ENCODE measurements at regions not wholly inside any gene's neighbourhood (a gene's known extent, or its start where the extent isn't known, plus 50 kb on each side); places are given as distances from the start of the nearest gene placed in this dataset.
"Not testable (repeated sequence)": the region's sequence is repeated elsewhere in the genome, so short reads cannot be mapped to it uniquely, and the experiment has no call there.

DNA sequence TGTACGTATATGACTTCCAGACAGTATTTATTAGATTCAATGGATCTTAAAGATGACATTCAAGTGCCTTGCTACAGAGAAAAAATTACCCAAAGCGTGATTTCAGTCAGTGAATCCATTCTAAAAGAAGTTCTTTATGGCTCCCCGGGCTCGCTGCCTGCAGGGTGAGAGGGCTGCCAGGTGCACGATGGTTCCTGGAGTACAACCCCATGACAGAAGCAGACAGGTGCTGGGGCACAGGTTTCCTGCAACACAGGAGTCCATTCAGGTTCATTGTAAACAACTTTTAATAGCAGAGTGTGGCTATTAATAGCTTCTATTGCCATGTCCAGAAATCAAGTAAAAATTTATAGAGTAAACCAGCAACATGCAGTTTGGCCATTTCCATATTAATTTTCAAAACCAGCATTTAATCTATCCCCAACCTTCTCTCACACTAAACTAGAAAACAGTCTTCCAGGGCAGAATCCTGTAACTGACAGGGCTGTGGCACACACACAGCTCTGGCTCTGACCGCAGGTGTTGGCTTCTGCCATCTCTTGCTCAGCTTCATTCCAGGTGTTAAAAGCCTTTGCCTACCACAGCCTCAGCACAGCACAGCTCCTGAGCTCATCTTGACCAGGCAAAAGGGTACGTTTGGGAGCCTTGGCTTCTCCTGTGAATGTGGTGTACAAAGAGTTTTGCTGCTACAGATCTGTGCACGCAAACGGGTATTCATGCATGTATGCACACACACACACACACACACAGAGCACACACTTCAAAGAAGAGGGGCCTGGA, 185.9 kb downstream of the MEX3B start:
- no peak for DNase-seq

DNA sequence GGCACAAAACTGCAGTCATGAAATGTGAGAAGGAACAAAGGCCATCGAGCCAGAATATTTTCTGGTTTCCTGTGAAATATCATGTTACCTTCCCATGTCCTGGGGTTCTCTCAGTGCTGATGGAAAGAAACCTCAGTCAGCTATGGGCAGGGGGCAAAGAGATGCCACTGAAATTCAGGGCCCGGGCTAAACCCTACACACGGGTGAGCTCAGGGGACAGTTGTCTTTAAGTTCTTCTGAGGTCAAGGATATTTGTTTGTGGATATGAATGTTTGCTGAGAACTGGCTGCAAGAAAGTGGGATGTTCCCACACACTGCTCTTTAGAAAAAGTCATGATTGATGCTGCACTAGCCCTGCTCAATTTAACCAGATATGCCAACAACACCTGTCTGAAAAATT, 187.2 kb downstream of the MEX3B start:
- DNase-seq, result no peak

- no peak for DNase-seq
Measured at GRCh38 chr15:81858136-81858535, 187.7 kb downstream of the MEX3B start.

DNA sequence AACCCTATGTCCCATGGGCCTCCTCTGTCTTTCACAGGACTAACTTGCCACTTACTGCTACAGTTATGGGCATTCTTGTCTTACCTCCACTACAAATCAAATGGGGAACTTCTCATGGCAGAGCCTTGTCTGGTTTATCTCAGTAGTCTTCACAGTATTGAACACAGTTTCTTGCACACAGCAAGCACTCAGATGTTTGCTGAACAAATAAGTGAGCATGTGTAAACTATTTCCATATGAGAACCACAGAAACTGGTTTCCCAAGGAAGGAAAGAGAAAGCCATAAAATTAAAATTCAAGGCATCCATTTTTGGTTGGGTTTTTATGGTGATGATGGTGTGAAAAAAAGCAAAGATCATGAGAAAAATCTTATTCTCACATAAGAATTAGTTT, 189.2 kb downstream of the MEX3B start:
- DNase-seq, result no peak

DNA sequence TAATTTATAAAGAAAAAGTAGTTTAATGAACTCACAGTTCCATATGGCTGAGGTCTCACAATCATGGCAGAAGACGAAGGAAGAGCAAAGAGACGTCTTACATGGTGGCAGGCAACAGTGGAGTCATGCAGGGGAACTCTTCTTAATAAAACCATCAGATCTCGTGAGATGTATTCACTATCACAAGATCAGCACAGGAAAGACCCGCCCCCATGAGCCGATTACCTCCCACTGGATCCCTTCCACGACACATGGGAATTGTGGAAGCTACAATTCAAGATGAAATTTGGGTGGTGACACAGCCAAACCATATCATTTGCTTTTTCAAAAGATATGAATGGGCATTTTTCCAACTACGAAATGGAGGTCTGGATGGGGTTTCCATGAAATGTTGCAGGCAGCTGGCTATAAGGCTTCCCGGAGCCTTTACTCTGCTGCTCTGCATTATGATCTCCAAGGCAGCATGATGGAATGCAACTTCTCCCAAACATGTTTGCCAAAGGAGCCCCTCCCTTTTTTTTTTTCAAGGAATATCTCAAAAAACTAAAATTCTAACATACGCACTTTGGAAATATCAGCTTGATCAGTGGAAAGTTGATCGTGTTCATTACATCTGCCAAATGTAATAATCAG, 189.7 kb downstream of the MEX3B start:
- no peak for DNase-seq

GRCh38 chr15:81853150-81853748, 192.6 kb downstream of the MEX3B start:
- no peak for DNase-seq

GRCh38 chr15:81852411-81853149, 193.2 kb downstream of the MEX3B start:
- DNase-seq, result no peak

DNA sequence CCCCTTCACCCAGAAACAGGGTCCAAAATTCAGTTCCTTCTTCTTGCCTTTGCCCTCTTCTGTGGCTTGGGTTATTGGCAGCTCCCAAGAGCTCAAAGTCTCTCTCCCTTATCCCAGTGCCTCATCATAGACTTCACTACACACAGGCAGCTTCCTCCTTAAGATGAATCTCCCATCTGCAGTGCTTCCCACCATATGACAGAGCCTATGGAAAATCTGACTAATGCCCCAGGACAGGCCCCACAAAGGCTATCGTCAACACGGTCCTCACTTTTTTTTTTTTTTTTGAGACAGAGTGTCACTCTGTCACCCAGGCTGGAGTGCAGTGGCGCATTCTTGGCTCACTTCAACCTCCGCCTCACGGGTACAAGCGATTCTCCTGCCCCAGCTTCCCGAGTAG, 194.1 kb downstream of the MEX3B start:
- no peak for DNase-seq

- no peak for DNase-seq
Measured at GRCh38 chr15:81851325-81851724, 194.5 kb downstream of the MEX3B start.

DNA sequence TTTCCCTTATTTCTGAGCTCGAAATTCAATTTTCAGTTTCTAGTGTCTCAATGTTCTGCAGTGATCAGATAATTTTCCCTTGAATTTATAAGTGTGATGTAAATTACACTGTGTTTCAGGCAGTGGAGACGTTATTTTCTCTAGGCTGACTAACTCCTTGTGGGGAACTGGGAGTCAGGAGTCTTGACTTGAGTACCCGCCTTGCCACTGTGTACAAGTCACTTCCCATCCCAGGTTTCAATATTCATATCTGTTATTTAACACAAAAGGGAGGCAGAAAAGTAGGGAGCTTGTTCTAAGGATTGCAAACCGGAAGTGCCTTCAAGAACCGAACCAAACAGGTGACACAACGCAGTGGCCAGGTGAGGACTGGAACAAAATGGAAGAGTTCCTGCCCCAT, 196.5 kb downstream of the MEX3B start:
- DNase-seq, result no peak

DNA sequence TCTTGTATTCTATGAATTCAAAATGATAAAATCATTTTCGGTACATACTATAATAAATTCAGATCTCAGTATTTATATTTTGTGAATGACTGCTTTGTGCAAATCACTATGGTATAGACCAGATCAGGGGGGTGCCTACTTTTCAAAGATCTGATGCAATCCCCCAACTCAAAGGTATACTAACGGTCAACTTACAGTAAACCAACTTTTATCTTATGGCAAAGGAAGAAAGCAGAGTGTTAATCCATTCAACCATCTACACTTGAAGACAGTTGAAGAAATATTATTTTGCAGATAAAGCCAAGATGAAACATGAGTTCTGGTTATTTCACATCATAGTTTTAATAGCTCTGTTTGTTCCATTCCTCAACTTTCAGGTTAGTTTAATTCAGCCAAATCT, 197.1 kb downstream of the MEX3B start:
- no peak for DNase-seq

DNA sequence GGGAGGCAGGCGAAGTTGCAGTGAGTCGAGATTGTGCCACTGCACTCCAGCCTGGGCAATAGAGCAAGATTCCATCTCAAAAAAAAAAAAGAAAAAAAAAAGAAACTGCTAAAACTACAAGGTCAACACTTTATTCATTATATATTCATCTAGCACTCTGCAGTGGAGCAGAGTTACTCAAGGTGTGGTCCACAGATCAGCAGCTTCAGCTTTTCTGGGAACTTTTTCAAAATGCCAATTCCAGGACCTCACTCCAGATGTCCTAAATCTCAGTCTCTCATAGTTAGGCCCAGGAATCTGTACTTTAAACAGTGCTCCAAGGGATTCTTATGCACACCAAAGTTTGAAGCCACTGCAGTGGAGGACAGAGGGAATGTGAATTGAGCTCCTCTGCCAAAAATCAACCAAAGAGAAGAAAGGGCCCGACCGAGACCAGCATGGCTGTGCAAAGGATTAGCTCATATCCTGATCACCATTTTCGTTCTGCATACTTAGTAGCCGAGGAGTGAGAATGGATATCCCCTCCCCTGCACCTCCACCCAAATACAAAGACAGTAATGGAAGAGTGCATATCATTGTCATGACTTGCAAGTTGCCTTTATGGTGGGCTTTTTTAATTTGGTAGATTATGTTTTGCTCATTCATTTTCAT, 201.9 kb downstream of the MEX3B start:
- no peak for DNase-seq

- no peak for DNase-seq
Measured at GRCh38 chr15:81843226-81843625, 202.6 kb downstream of the MEX3B start.

DNA sequence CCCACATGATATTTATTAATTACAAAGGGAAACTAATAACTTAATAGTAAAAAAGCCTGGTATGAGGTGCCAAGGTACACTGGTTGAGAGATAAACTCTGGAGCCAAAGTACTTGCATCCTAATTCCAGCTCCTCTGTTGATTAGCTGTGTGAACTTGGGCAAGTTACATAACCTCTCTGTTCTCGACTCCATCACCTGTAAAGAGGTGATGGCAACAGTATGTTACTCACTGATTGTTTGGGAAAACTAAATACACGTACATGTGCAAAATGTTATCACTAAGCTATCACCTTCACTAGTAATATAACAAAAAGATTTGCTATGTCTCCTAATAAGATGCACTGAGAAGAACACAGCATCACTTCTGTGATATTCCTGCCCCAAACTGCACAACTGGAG, 206.4 kb downstream of the MEX3B start:
- no peak for DNase-seq

- no peak for DNase-seq
Measured at GRCh38 chr15:81835731-81836130, 210.1 kb downstream of the MEX3B start.

GRCh38 chr15:81830520-81830919, 215.3 kb downstream of the MEX3B start:
- DNase-seq, result no peak

DNA sequence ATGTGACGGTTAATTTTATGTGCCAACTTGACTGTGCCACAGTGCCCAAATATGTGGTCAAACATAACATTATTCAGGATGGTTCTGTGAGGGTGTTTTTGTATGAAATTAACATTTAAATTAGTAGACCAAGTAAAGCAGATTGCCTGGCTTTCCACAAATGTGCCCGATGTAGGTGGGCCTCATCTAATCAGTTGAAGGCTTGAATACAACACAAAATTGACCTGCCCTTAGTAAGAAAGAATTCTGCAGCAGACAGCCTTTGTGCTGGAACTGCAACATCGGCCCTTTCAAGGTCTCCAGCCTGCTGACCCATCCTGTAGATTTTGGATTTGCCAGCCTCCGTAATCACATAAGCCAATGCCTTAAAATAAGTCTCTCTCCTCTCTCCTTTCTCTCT, 215.9 kb downstream of the MEX3B start:
- no peak for DNase-seq

GRCh38 chr15:81828135-81828534, 217.7 kb downstream of the MEX3B start:
- DNase-seq, result no peak

GRCh38 chr15:81825136-81825535, 220.7 kb downstream of the MEX3B start:
- DNase-seq, result no peak

DNA sequence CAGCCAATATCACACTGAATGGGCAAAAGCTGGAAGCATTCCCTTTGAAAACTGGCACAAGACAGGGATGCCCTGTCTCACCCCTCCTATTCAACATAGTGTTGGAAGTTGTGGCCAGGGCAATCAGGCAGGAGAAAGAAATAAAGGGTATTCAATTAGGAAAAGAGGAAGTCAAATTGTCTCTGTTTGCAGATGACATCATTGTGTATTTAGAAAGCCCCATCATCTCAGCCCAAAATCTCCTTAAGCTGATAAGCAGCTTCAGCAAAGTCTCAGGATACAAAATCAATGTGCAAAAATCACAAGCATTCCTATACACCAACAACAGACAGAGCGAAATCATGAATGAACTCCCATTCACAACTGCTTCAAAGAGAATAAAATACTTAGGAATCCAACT, 223.2 kb downstream of the MEX3B start:
- not testable (repeated sequence) for DNase-seq

DNA sequence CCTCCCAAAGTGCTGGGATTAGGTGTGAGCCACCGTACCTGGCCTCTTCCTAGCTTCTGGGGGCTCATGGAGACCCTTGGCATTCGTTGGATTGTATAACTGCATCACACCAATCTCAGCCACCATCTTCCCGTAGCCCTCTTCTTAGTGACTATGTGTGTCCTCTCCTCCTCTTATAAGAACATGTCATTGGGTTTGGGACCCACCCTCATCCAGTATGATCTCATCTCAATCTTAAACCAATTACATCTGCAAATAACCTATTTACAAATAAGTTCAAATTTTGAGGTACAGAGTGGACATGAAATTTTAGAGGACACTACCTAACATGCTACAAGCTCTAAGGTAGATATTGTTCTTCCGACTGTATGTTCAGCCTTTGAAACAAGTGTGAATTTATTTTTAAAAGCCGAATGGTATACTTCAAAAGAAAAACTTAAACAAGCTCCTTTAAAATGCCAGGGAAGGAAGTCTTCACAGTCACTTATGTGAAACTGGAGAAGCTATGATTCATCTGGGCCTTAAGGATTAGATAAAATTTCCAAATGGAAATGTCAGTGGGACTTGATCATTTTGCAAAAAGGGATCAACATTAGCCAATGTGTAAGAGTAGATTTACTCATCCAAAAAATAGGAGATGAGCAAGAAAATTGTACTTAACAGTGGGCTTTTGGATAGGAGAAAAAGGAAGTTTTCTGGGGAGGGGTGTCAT, 225.7 kb downstream of the MEX3B start:
- no peak for DNase-seq

DNA sequence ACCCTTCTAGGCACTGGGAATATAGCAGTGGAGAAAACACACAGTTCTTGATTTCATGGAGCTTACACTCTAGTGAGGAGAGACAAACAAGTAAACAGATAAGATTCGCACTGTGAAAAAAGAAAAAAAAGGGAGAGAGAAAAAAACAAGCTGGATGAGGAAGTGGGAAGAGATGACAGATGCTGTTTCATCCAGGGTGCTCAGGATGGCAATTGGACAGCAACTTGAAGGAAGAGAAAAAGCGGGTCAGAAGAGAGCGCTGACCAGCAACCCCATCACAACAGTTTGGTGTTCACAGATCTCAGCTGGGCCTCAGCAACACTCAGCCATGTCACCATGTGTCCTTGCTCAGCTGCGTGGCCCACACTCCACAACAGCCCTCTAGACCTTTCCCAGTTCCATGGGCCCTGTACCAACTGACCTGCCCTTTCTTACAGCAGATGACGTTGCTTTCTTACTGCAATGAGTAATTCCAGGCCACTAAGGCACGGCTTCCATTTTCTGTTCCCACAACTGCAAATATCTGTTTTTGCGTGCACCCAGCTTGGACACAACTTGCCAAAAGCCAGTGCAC, 230.8 kb downstream of the MEX3B start:
- no peak for DNase-seq
